Stimulated activated effector memory CD8-positive, alpha-beta T cell treated with anti-CD3 and anti-CD28 coated beads, Interleukin-12 subunit alpha, Interleukin-12 subunit beta, amount 100 ng/mL, for 72 hours (primary cell): ENCODE measurements at regions not wholly inside any gene's neighbourhood (a gene's known extent, or its start where the extent isn't known, plus 50 kb on each side); places are given as distances from the start of the nearest gene placed in this dataset.
"Not testable (repeated sequence)": the region's sequence is repeated elsewhere in the genome, so short reads cannot be mapped to it uniquely, and the experiment has no call there.

ENCODE experiments used
- ATAC-seq: fragments of 150-1000 bp; cut with Tn5 transposase; 2 replicates; pipeline ENCODE4 v1.10.0; 2021
- DNase-seq, 2 donors: peaks; one replicate each; pipeline ENCODE4 v3.0.0; 2021 to 2022; ENCODE audit warnings: low spot score in 2 of 2
- H3K27ac Mint-ChIP-seq: one replicate; pipeline ENCODE4 v1.8.0; 2022; ENCODE audit warnings: mild to moderate bottlenecking, mixed read lengths
- H3K36me3 Mint-ChIP-seq: one replicate; pipeline ENCODE4 v1.8.0; 2022; ENCODE audit warnings: mild to moderate bottlenecking, mixed read lengths
- H3K4me1 Mint-ChIP-seq: one replicate; pipeline ENCODE4 v1.8.0; 2022; ENCODE audit warnings: mixed read lengths
- H3K4me3 Mint-ChIP-seq: one replicate; pipeline ENCODE4 v1.8.0; 2022; ENCODE audit warnings: mild to moderate bottlenecking, mixed read lengths
- H3K9me3 Mint-ChIP-seq: one replicate; pipeline ENCODE4 v1.8.0; 2022; ENCODE audit warnings: mixed read lengths

DNA sequence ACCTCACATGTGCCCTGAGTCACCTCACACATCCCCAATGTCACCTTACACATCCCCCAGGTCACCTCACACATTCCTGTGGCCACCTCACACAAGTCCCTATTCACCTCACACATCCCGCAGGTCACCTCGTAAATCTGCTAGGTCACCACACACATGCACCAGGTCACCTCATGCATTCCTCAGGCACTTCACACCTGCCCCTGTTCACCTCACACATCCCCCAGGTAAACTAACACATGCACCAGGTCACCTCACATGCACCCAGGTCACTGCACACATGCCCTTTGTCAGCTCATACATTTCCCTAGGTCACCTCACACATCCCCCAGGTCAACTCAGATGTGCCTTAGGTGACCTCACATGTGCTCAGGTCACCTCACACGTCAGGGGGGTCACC, 639.8 kb downstream of the TMEM121 start:
- H3K4me1 Mint-ChIP-seq = peaks cover 26% of the 10 kb centered on the region
- no peak overlapping the region for H3K4me3 Mint-ChIP-seq
- ATAC-seq (no peak), DNase-seq (no peak)
- peak overlapping the region; percentile 48 for H3K27ac Mint-ChIP-seq
- H3K36me3 Mint-ChIP-seq = peaks cover 6% of the 10 kb centered on the region
- H3K9me3 Mint-ChIP-seq = no peaks in the 10 kb centered on the region

DNA sequence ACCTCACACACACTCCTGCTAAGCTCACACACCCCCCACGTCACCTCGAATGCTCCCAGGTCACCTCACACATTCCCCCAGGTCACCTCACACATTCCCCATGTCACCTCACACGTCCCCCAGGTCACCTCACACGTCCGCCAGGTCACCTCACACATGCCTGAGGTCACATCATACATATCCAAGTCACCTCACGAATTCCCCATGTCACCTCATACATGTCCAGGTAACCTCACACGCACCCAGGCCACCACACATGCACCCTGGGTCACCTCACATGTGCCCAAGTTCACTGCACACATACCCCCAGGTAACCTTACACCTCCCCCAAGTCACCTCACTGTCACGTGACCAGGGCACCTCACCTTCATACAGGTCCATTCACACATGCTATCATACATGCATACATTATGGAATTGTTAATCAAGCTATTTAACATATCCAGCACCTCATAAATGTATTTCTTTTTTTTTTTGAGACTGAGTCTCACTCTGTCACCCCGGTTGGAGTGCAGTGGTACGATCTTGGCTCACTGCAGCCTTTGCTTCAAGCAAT, 640.3 kb downstream of the TMEM121 start:
- no peak for DNase-seq
- Mint-ChIP-seq H3K36me3 (peaks cover 6% of the 10 kb centered on the region), H3K9me3 (no peaks in the 10 kb centered on the region), H3K4me1 (peaks cover 26% of the 10 kb centered on the region), H3K27ac (peak overlapping the region; percentile 48), H3K4me3 (no peak overlapping the region)
- no peak for ATAC-seq

DNA sequence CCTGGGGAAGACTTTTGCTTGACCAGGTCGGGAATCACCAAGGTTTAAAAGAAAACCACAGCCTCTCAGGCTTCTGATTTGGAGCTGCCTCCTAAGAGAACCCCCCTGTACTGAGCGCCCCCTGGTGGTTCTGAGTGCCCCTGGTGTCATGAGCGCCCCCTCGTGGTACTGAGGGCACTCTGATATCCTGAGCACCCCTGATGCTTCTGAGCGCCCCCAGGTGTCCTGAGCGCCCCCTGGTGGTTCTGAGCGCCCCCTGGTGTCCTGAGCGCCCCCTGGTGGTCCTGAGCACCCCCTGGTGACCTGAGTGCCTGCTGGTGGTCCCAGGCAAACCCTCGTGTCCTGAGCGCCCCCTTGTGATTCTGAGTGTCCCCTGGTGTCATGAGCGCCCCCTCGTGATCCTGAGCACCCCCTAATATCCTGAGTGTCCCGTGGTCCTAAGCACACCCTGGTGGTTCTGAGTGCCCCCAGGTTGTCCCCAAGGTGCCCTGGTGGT, 643.8 kb downstream of the TMEM121 start:
- not testable (repeated sequence) for H3K27ac Mint-ChIP-seq, H3K36me3 Mint-ChIP-seq, H3K9me3 Mint-ChIP-seq, H3K4me3 Mint-ChIP-seq
- peaks cover 31% of the 10 kb centered on the region for H3K4me1 Mint-ChIP-seq
- ATAC-seq = peak; percentile 45
- peak; percentile 80 to 86 for DNase-seq

DNA sequence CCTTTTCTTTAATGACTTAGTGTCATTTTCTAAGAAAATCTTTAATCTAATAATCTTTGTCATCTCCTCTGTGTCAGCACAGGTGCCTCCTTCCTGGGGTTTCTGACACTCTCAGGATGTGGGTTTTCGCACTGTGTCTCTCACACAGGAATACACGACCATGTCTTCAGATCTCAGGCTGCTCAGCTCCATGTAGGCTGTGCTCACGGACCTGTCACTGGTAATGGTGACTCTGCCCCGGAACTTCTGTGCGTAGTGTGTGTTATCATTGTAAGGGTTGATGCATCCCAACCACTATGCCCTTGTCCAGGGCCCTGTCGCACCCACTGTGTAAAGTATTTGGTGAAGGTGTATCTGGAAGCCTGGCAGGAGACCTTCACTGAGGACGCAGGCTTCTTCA, 647.8 kb downstream of the TMEM121 start:
- Mint-ChIP-seq H3K4me3 (no peak overlapping the region), H3K27ac (no peak overlapping the region), H3K4me1 (peaks cover 38% of the 10 kb centered on the region), H3K9me3 (no peaks in the 10 kb centered on the region), H3K36me3 (no peaks in the 10 kb centered on the region)
- DNase-seq (no peak), ATAC-seq (peak; percentile 80)

DNA sequence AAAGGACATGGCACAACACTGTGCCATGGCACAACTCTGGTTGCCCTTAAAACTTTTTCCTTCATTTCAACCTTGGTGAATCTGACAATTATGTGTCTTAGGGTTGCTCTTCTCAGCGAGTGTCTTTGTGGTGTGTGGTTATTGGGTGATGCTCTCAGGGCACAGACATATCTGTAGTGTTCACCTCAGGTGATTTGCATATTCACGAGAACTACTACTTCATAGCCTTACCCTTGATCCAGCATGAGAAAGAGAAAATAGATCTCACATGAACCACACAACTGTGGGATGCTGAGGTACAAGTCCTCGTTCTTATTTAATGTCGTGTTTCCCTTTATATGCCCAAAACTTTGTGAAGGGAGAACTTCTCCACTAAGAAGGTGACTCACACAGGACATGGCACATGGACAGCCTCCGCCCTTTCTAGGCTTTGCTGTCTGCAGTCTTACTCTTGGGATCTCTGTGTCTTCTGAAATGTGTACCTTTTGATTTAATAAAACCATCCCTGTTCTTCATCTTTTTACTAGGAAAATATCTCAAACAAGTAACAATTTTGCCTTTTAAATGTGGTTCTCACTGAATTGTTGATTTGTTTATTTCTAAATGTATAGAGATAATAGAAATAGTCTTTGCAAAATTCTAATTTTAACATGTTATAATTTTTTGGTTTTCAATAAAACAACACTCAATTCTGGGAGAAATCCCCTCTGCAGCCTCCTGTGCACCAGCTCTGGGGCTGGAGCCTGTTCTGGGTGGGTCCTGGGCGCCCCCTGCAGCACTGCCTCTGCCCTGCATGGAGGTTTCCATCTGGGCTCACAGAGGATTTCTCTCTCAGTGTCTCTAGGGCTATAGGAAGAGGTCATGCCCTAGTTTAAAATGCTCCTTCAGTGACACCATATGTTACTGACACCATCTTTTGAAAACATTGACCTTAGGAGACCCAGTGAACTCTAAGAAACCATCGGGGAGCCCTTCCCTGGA, 651.2 kb downstream of the TMEM121 start:
- not testable (repeated sequence) for H3K36me3 Mint-ChIP-seq, H3K27ac Mint-ChIP-seq, DNase-seq, H3K9me3 Mint-ChIP-seq
- Mint-ChIP-seq H3K4me3 (peak overlapping the region; percentile 4), H3K4me1 (peaks cover 32% of the 10 kb centered on the region)
- peak; percentile 99 for ATAC-seq

DNA sequence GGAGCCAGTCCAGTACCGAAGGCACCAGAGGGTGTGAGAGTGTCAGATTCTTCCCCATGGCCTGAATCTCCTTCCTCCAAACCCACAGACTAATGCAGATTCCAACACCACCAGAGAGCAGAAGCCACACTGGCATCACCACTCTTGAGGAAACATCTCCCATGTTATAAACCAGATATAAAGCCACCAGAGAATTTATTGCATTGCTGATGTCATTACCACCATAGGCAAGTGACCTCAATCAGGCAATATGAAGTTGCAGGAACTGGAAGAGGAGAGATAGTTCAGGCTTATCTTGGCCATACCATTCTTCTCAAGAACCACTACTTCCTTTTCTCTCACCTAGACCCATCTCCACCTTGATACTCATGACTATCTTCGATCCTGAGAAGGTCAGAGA, 653.4 kb downstream of the TMEM121 start:
- ATAC-seq = no peak
- H3K4me3 Mint-ChIP-seq = no peak overlapping the region
- H3K36me3 Mint-ChIP-seq = no peaks in the 10 kb centered on the region
- H3K27ac Mint-ChIP-seq = no peak overlapping the region
- H3K9me3 Mint-ChIP-seq = no peaks in the 10 kb centered on the region
- H3K4me1 Mint-ChIP-seq = peaks cover 36% of the 10 kb centered on the region
- no peak for DNase-seq

DNA sequence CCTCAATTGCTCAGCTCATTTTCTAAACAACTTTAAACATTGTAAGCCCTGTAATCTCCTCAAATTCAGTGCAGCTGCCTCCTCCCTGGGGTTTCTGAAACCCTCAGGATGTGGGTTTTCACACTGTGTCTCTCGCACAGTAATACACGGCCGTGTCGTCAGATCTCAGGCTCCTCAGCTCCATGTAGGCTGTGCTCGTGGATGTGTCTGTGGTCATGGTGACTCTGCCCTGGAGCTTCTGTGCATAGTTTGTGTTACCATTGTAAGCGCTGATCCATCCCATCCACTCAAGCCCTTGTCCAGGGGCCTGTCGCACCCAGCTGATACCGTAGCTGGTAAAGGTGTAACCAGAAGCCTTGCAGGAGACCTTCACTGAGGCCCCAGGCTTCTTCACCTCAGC, 658.4 kb downstream of the TMEM121 start:
- not testable (repeated sequence) for H3K27ac Mint-ChIP-seq, H3K36me3 Mint-ChIP-seq, H3K9me3 Mint-ChIP-seq
- ATAC-seq = peak; percentile 94
- peaks cover 35% of the 10 kb centered on the region for H3K4me1 Mint-ChIP-seq
- DNase-seq = peak; percentile 43 to 56
- H3K4me3 Mint-ChIP-seq = peak overlapping the region; percentile 52

DNA sequence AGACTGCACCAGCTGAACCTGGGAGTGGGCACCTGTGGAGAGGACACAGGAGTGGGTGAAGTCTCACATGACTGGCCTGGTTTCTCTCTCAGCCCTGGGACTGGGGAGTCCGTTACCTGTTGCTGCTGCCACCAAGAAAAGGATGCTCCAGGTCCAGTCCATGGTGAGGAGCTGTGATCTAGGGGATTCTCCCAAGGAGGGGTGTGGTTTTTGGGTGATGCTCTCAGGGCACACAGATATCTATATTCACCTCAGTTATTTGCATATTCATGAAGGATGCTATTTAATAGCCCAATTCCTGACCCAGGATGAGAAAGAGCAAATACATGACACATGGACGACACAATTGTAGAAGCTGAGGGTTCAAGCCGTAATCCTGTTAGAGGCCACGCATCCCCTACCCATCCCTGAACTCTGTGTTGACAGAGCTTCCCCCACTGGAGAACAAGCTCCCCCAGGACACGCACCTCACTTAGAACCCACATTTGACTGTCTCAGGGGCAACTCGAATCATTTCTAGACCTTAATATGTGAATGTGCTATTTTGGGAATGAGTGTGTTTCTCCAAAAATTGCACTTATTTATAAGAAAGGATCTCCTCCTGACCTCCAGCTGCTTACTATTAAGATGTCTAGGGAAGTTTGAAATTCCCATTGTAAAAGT, 658.9 kb downstream of the TMEM121 start:
- not testable (repeated sequence) for DNase-seq, H3K9me3 Mint-ChIP-seq, H3K36me3 Mint-ChIP-seq
- Mint-ChIP-seq H3K4me1 (peaks cover 35% of the 10 kb centered on the region), H3K4me3 (peak overlapping the region; percentile 52), H3K27ac (peak overlapping the region; percentile 54)
- peak; percentile 64 for ATAC-seq

DNA sequence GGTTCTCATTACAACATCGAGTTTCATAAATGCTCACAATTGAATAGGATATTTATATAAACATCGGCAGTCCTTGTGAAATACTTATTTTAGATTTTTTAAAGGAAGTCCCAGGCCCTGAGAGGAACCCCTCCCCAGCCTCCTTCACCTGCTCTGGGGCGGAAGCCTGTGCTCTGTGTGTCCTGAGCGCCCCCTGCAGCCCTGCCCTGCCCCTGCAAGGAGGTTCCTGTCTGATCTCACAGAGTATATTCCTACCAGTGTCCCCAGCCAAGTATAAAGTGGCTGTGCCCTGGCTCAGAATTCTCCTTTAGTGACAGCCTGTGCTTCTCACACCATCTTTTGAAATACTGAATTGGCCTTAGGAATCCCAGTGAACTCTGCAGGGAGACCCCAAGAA, 659.5 kb downstream of the TMEM121 start:
- peak overlapping the region; percentile 52 for H3K4me3 Mint-ChIP-seq
- peaks cover 35% of the 10 kb centered on the region for H3K4me1 Mint-ChIP-seq
- ATAC-seq (peak; percentile 76), DNase-seq (peak; percentile 22 to 54)
- no peaks in the 10 kb centered on the region for H3K9me3 Mint-ChIP-seq
- H3K27ac Mint-ChIP-seq = peak overlapping the region; percentile 54
- no peaks in the 10 kb centered on the region for H3K36me3 Mint-ChIP-seq

DNA sequence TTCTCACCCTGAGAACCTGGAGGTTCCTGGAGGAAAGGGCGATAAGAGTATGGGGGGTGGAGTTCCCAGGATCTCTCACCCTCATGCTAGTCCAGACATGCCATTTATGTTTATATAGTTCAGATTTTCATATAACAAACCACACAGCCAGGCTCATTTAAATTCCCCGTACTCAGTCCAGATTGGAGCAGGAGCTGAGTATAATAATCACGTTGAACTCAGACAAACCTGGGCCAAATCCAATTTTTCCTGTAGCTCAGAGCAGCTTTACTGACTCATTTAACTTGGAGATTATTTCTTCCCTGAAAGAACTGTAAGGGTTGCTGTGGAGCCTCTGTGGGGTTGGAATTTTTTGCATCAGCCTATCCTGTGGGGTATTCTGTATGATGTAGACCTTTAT, 660.8 kb downstream of the TMEM121 start:
- Mint-ChIP-seq H3K9me3 (no peaks in the 10 kb centered on the region), H3K27ac (no peak overlapping the region)

DNA sequence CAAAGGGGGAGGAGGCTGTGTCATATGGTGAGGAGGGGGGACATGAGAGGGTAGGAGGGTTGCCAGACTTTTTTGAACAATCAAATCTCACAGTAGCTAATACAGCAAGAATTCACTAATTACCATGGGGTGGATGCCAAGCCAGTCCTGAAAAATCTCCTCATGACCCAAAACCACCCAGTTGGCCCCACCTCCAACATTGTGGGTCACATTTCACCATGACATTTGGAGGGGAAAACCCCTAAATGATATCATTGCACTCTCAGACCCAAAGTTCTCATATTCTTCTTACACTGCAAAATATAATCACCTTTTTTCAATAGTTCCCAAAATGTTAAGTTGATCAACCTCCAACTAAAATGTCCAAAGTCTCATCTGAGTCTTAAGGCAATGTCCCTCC, 666.3 kb downstream of the TMEM121 start:
- not testable (repeated sequence) for H3K4me1 Mint-ChIP-seq, H3K36me3 Mint-ChIP-seq, H3K4me3 Mint-ChIP-seq, H3K27ac Mint-ChIP-seq, DNase-seq, H3K9me3 Mint-ChIP-seq
- peak; percentile 77 for ATAC-seq

More for the DNA sequence above, 660.8 kb downstream of the TMEM121 start:
- ATAC-seq (no peak), DNase-seq (no peak)
- H3K4me1 Mint-ChIP-seq = peaks cover 35% of the 10 kb centered on the region
- H3K36me3 Mint-ChIP-seq = no peaks in the 10 kb centered on the region
- no peak overlapping the region for H3K4me3 Mint-ChIP-seq

DNA sequence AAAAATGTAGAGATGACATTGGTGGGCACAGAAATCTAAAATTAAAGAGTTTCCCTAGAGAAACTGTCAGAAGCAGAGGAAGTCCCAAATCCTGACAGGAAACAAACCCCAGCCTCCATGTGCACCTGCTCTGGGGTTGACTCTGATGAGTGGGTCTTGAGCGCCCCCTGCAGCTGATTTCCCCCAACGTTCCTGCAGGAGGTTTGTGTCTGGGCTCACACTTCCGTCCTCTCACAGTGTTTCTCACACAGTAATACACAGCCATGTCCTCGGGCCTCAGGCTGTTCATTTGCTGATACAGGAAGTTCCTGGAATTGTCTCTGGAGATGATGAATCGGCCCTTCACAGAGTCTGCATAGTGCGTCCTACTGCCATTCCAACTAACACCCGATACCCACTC, 670.1 kb downstream of the TMEM121 start:
- H3K4me1 Mint-ChIP-seq, ATAC-seq, H3K36me3 Mint-ChIP-seq, H3K27ac Mint-ChIP-seq, H3K4me3 Mint-ChIP-seq, H3K9me3 Mint-ChIP-seq: not testable (repeated sequence)
- peak; percentile 39 to 64 for DNase-seq

DNA sequence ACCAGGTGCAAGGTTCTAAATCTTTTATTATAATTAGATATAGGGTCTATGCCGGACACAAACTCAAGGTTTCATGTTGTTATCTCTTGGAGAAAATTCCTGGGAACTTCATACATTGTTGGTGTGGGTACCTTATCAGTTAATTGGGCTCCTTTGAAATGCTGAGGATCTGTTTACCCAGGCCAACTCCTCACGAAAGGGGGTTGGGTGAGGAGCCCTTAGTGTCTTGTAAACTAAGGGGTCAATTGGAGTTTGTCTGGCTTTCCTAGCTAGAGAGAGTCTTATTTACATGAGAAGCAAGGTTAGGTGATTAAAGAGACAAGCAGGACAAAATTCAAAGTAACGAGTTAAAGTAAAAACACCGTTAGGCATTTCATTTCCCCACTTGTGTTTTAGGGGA, 670.9 kb downstream of the TMEM121 start:
- not testable (repeated sequence) for H3K4me3 Mint-ChIP-seq, DNase-seq, ATAC-seq, H3K27ac Mint-ChIP-seq, H3K4me1 Mint-ChIP-seq, H3K9me3 Mint-ChIP-seq, H3K36me3 Mint-ChIP-seq

DNA sequence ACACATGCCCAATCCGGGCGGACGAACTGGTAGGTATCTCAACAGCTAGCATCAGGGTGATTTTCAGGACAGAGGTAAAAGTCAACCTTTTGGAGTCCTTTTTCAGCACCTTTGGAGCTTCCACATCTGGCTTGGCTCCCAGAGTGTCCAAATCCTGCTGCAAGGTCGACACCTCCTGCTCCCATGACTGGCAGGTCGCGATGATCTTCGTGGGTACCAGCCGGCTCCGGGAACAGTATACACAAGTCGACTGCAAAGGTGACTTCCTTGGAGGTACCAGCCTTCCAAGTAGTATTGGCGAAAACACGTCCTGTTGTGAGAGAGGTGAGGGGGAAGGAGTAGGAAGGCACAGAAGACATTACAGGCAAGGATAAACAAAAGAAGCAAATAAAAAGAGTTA, 672.7 kb downstream of the TMEM121 start:
- Mint-ChIP-seq H3K9me3 (no peaks in the 10 kb centered on the region), H3K36me3 (no peaks in the 10 kb centered on the region), H3K4me3 (no peak overlapping the region), H3K27ac (no peak overlapping the region), H3K4me1 (peaks cover 7% of the 10 kb centered on the region)
- DNase-seq = no peak
- no peak for ATAC-seq

DNA sequence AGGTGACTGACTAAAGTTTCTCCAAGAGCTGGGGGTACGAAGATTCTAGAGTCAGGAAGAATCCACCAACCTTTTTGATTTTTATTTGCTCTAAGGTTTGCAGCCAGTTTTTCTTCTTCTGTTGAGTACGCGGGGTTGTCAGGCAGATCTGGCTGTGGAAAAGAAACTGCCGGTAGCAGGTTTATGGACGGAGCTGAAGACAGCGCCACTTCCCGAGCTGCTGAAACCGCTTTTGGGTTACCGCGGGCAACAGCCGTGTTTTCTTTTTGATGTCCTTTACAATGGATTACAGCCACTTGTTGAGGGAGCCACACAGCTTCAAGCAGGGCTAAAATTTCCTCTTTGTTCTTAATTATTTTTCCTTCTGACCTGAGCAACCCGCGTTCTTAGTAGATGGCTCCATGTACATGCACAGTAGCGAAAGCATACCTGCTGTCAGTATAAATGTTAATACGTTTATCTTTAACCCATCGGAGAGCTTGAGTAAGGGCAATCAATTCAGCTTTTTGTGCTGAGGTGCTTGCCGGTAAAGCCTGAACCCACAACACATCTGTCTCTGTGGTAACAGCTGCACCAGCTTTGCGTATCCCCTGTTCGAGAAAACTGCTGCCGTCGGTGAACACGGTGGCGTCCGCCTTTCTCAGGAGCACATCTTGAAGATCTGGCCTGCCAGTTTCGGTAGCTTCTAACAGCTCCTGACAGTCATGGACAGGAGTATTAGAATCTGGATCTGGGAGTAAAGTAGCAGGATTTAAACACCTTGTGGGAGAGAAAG, 674.3 kb downstream of the TMEM121 start:
- Mint-ChIP-seq H3K27ac (no peak overlapping the region), H3K4me1 (peaks cover 7% of the 10 kb centered on the region)
- ATAC-seq = no peak

More for the DNA sequence above, 674.3 kb downstream of the TMEM121 start:
- no peak for DNase-seq
- Mint-ChIP-seq H3K4me3 (no peak overlapping the region), H3K9me3 (no peaks in the 10 kb centered on the region), H3K36me3 (no peaks in the 10 kb centered on the region)
